Duodenal mucosa (tissue), 2 donors: ENCODE measurements at regions not wholly inside any gene's neighbourhood (a gene's known extent, or its start where the extent isn't known, plus 50 kb on each side); places are given as distances from the start of the nearest gene placed in this dataset.
"Not testable (repeated sequence)": the region's sequence is repeated elsewhere in the genome, so short reads cannot be mapped to it uniquely, and the experiment has no call there.

ENCODE experiments used
- H3K27ac ChIP-seq: one replicate; pipeline ENCODE4 v1.7.0; 2013; ENCODE audit warnings: low read depth, low read length
- H3K27me3 ChIP-seq, 2 donors: one replicate each; pipeline ENCODE4 v1.7.0; 2013; ENCODE audit warnings: low read length in 2 of 2, control low read depth in 1 of 2; ENCODE audit not compliant: insufficient read depth in 2 of 2, control insufficient read depth in 1 of 2
- H3K36me3 ChIP-seq, 2 donors: one replicate each; pipeline ENCODE4 v1.7.0; 2013; ENCODE audit warnings: low read length in 2 of 2, control low read depth in 1 of 2; ENCODE audit not compliant: insufficient read depth in 2 of 2, control insufficient read depth in 1 of 2
- H3K4me1 ChIP-seq, 2 donors: one replicate each; pipeline ENCODE4 v1.7.0; 2013; ENCODE audit warnings: low read length in 2 of 2, control low read depth in 1 of 2; ENCODE audit not compliant: insufficient read depth in 2 of 2, control insufficient read depth in 1 of 2
- H3K4me3 ChIP-seq, 2 donors: one replicate each; pipeline ENCODE4 v1.7.0; 2013; ENCODE audit warnings: low read length in 2 of 2, low read depth in 1 of 2
- H3K9ac ChIP-seq, 2 donors: one replicate each; pipeline ENCODE4 v1.7.0; 2013; ENCODE audit warnings: low read length in 2 of 2, low read depth in 1 of 2
- H3K9me3 ChIP-seq, 2 donors: one replicate each; pipeline ENCODE4 v1.7.0; 2013; ENCODE audit warnings: low read length in 2 of 2, control low read depth in 1 of 2; ENCODE audit not compliant: control insufficient read depth in 1 of 2

DNA sequence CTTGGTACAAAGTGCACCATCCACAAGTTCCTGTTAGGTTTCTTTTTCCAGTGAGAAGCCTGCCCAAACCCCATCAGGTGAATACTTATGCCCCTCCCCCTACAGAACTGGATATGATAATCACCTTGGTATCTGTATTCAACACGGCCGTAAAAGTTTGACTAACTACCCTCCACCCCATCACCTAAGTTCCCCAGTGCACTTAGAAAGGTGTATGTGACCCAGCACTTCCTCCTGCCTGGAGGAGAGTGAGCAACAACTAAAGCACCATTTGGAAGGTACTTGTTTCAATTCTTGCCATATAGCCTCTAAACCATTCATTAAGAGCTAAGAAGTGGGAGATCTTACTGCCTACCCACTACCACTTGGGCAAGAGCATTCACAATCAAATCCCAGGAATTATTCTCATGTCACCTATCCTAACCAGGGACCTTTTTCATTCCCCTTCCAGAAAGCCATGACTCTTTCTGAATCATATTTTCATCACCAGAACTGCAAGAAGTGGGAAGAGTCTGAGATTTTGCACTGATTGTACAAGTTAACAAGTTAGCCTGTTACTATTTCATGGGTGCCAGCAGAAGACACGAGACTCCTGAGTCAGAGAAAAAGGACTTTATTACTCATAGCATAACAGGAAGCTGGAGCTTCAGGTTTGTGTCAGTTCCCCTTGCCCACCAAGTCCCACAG is 53.5 kb upstream of the NDUFV2 start:
- no peaks in the 10 kb centered on the region for H3K4me1 ChIP-seq
- no peak overlapping the region for H3K4me3 ChIP-seq
- H3K27ac ChIP-seq: no peak overlapping the region
- no peaks in the 10 kb centered on the region for H3K36me3 ChIP-seq
- H3K9ac ChIP-seq: no peak overlapping the region
- no peaks in the 10 kb centered on the region for H3K27me3 ChIP-seq
- peaks cover 0 to 15% of the 10 kb centered on the region in 2 donors for H3K9me3 ChIP-seq

GRCh38 chr18:9049495-9049809 is 53.0 kb upstream of the NDUFV2 start:
- Histone ChIP-seq H3K4me3 (no peak overlapping the region), H3K9ac (no peak overlapping the region), H3K27ac (no peak overlapping the region), H3K9me3 (peaks cover 0 to 15% of the 10 kb centered on the region in 2 donors), H3K4me1 (no peaks in the 10 kb centered on the region), H3K36me3 (no peaks in the 10 kb centered on the region), H3K27me3 (no peaks in the 10 kb centered on the region)

DNA sequence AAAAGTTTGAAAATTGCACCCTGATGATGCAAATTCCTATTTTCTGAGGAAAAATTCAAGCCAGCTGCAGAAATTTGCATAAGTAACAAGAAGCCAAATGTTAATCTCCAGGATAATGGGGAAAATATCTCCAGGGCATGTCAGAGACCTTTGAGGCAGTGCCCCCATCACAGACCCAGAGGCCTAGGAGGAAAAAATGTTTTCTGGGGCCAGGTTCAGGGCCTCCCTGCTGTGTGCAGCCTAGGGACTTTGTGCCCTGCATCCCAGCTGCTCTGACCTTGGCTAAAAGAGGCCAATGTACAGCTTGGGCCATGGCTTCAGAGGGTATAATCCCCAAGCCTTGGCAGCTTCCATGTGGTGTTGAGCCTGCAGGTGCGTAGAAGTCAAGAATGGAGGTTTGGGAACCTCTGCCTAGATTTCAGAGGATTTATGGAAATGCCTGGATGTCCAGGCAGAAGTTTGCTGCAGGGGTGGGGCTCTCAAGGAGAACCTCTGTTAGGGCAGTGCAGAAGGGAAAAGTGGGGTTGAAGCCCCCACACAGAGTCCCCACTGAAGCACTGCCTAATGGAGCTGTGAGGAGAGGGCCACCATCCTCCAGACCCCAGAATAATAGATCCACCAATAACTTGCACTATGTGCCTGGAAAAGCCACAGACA is 51.7 kb upstream of the NDUFV2 start:
- H3K4me3 ChIP-seq, H3K27me3 ChIP-seq, H3K4me1 ChIP-seq, H3K27ac ChIP-seq, H3K36me3 ChIP-seq, H3K9ac ChIP-seq: not testable (repeated sequence)
- peaks cover 0 to 15% of the 10 kb centered on the region in 2 donors for H3K9me3 ChIP-seq
